Naive thymus-derived CD8-positive, alpha-beta T cell (primary cell): ENCODE measurements at regions not wholly inside any gene's neighbourhood (a gene's known extent, or its start where the extent isn't known, plus 50 kb on each side); places are given as distances from the start of the nearest gene placed in this dataset.

Experiments
- ATAC-seq, 2 donors: fragments of 150-1000 bp; cut with Tn5 transposase in 1 of 2; sonication (Bioruptor Pico), chemical (Tn5 transposase) in 1 of 2; 1 replicate in 1 of 2; 2 replicates in 1 of 2; pipeline ENCODE4 v1.10.0; 2021; ENCODE audit warnings: mild to moderate bottlenecking in 2 of 2, moderate library complexity in 2 of 2
- POLR2A ChIA-PET: fragments of 350-600 bp; sonication (Branson Sonifier 250); formaldehyde crosslinking; loops from one replicate; lab custom pipeline; 2021; ENCODE audit warnings: antibody characterized with exemption; lab: Charles Lee
- DNase-seq, 10 donors: peaks; one replicate each; pipeline versions ENCODE4 v3.0.0 to v3.0.0-alpha.2; 2020 to 2022
- H3K27ac Mint-ChIP-seq, 10 donors: one replicate each; pipeline ENCODE4 v1.8.0; 2020 to 2022; ENCODE audit warnings: mild to moderate bottlenecking in 10 of 10, mixed read lengths in 10 of 10, moderate library complexity in 4 of 10, inconsistent platforms in 1 of 10
- H3K27me3 Mint-ChIP-seq, 5 donors: one replicate each; pipeline ENCODE4 v1.8.0; 2021 to 2022; ENCODE audit warnings: mixed read lengths in 5 of 5
- H3K36me3 Mint-ChIP-seq, 3 donors: one replicate each; pipeline ENCODE4 v1.8.0; 2020 to 2022; ENCODE audit warnings: mixed read lengths in 3 of 3, mild to moderate bottlenecking in 2 of 3, inconsistent platforms in 1 of 3
- H3K4me1 Mint-ChIP-seq, 4 donors: one replicate each; pipeline ENCODE4 v1.8.0; 2021 to 2022; ENCODE audit warnings: mixed read lengths in 4 of 4
- H3K4me3 Mint-ChIP-seq, 10 donors: one replicate each; pipeline ENCODE4 v1.8.0; 2020 to 2022; ENCODE audit warnings: mild to moderate bottlenecking in 10 of 10, mixed read lengths in 10 of 10, moderate library complexity in 6 of 10, inconsistent platforms in 1 of 10
- H3K9me3 Mint-ChIP-seq, 9 donors: one replicate each; pipeline ENCODE4 v1.8.0; 2020 to 2022; ENCODE audit warnings: mixed read lengths in 9 of 9, mild to moderate bottlenecking in 3 of 9, inconsistent platforms in 1 of 9, moderate library complexity in 1 of 9

GRCh38 chr17:34823023-34823422 lies 138.2 kb downstream of the CCT6B start:
- Mint-ChIP-seq H3K36me3 (no peaks in the 10 kb centered on the region), H3K9me3 (no peaks in the 10 kb centered on the region), H3K27me3 (peaks cover 4 to 14% (median 8%) of the 10 kb centered on the region in 5 donors), H3K4me3 (no peak overlapping the region), H3K4me1 (peaks cover 0 to 9% (median 0%) of the 10 kb centered on the region in 4 donors), H3K27ac (no peak overlapping the region)
- DNase-seq (no peak), ATAC-seq (no peak)
- POLR2A ChIA-PET: no interaction called here

GRCh38 chr17:34822007-34822739 lies 139.1 kb downstream of the CCT6B start:
- POLR2A ChIA-PET: no interaction called here
- H3K4me1 Mint-ChIP-seq: peaks cover 0 to 9% (median 0%) of the 10 kb centered on the region in 4 donors
- H3K4me3 Mint-ChIP-seq: no peak overlapping the region
- H3K9me3 Mint-ChIP-seq: no peaks in the 10 kb centered on the region
- H3K27ac Mint-ChIP-seq: no peak overlapping the region
- H3K27me3 Mint-ChIP-seq: peaks cover 3 to 14% (median 8%) of the 10 kb centered on the region in 5 donors
- ATAC-seq: no peak
- H3K36me3 Mint-ChIP-seq: no peaks in the 10 kb centered on the region
- DNase-seq: no peak

- no peak overlapping the region for H3K4me3 Mint-ChIP-seq
These were observed 140.3 kb downstream of the CCT6B start for GRCh38 chr17:34820922-34821321.

GRCh38 chr17:34820248-34820801 lies 140.9 kb downstream of the CCT6B start:
- Mint-ChIP-seq H3K36me3 (no peaks in the 10 kb centered on the region), H3K4me3 (no peak overlapping the region), H3K4me1 (peaks cover 0 to 9% (median 0%) of the 10 kb centered on the region in 4 donors), H3K9me3 (no peaks in the 10 kb centered on the region), H3K27me3 (peaks cover 4 to 14% (median 8%) of the 10 kb centered on the region in 5 donors), H3K27ac (peak overlapping the region in 2 of 10 donors; percentile 59 to 66)
- POLR2A ChIA-PET: no interaction called here
- no peak for ATAC-seq
- DNase-seq: no peak

More at GRCh38 chr17:34820922-34821321, 140.3 kb downstream of the CCT6B start:
- peaks cover 0 to 14% (median 8%) of the 10 kb centered on the region in 5 donors for H3K27me3 Mint-ChIP-seq
- no peaks in the 10 kb centered on the region for H3K36me3 Mint-ChIP-seq
- no peaks in the 10 kb centered on the region for H3K9me3 Mint-ChIP-seq
- DNase-seq (no peak), ATAC-seq (no peak)
- H3K27ac Mint-ChIP-seq: peak overlapping the region in 2 of 10 donors; percentile 30 to 59
- peaks cover 0 to 9% (median 0%) of the 10 kb centered on the region in 4 donors for H3K4me1 Mint-ChIP-seq
- POLR2A ChIA-PET: no interaction called here

- no peak for DNase-seq
- POLR2A ChIA-PET: no interaction called here
- Mint-ChIP-seq H3K27me3 (peaks cover 0 to 8% (median 4%) of the 10 kb centered on the region in 5 donors), H3K4me1 (peaks cover 0 to 9% (median 0%) of the 10 kb centered on the region in 4 donors), H3K27ac (peak overlapping the region in 2 of 10 donors; percentile 44 to 85), H3K9me3 (no peaks in the 10 kb centered on the region), H3K4me3 (no peak overlapping the region), H3K36me3 (no peaks in the 10 kb centered on the region)
- no peak for ATAC-seq
These were observed 143.8 kb downstream of the CCT6B start for GRCh38 chr17:34817252-34818035.

GRCh38 chr17:34816848-34817247 lies 144.4 kb downstream of the CCT6B start:
- no peak overlapping the region for H3K4me3 Mint-ChIP-seq
- H3K9me3 Mint-ChIP-seq: no peaks in the 10 kb centered on the region
- peaks cover 0 to 9% (median 0%) of the 10 kb centered on the region in 4 donors for H3K4me1 Mint-ChIP-seq
- peak overlapping the region in 1 of 10 donors; percentile 44 for H3K27ac Mint-ChIP-seq
- H3K36me3 Mint-ChIP-seq: no peaks in the 10 kb centered on the region
- POLR2A ChIA-PET: no interaction called here
- no peak for DNase-seq
- H3K27me3 Mint-ChIP-seq: peaks cover 0 to 8% (median 4%) of the 10 kb centered on the region in 5 donors
- ATAC-seq: no peak

GRCh38 chr17:34813290-34813689 lies 148.0 kb downstream of the CCT6B start:
- DNase-seq: no peak
- no peak for ATAC-seq
- Mint-ChIP-seq H3K9me3 (no peaks in the 10 kb centered on the region), H3K4me3 (no peak overlapping the region), H3K27me3 (peaks cover 0 to 6% (median 5%) of the 10 kb centered on the region in 5 donors), H3K27ac (no peak overlapping the region), H3K4me1 (no peaks in the 10 kb centered on the region), H3K36me3 (no peaks in the 10 kb centered on the region)
- POLR2A ChIA-PET: no interaction called here

GRCh38 chr17:34811561-34811960 lies 149.7 kb downstream of the CCT6B start:
- no peak overlapping the region for H3K4me3 Mint-ChIP-seq
- DNase-seq: no peak
- H3K27ac Mint-ChIP-seq: no peak overlapping the region
- ATAC-seq: no peak
- POLR2A ChIA-PET: no interaction called here
- no peaks in the 10 kb centered on the region for H3K9me3 Mint-ChIP-seq
- H3K27me3 Mint-ChIP-seq: peaks cover 0 to 15% (median 10%) of the 10 kb centered on the region in 5 donors
- no peaks in the 10 kb centered on the region for H3K4me1 Mint-ChIP-seq
- H3K36me3 Mint-ChIP-seq: no peaks in the 10 kb centered on the region

- no peak for DNase-seq
- ATAC-seq: no peak
- POLR2A ChIA-PET: no interaction called here
- H3K4me1 Mint-ChIP-seq: no peaks in the 10 kb centered on the region
- H3K9me3 Mint-ChIP-seq: peaks cover 0 to 11% (median 0%) of the 10 kb centered on the region in 9 donors
- no peaks in the 10 kb centered on the region for H3K36me3 Mint-ChIP-seq
- H3K27me3 Mint-ChIP-seq: peaks cover 7 to 35% (median 14%) of the 10 kb centered on the region in 5 donors
- no peak overlapping the region for H3K27ac Mint-ChIP-seq
- no peak overlapping the region for H3K4me3 Mint-ChIP-seq
These were observed 160.6 kb downstream of the CCT6B start for GRCh38 chr17:34800661-34801060.

GRCh38 chr17:34799751-34800150 lies 161.5 kb downstream of the CCT6B start:
- no peaks in the 10 kb centered on the region for H3K4me1 Mint-ChIP-seq
- no peak for DNase-seq
- POLR2A ChIA-PET: no interaction called here
- H3K27me3 Mint-ChIP-seq: peaks cover 7 to 35% (median 14%) of the 10 kb centered on the region in 5 donors
- H3K4me3 Mint-ChIP-seq: no peak overlapping the region
- ATAC-seq: no peak
- H3K9me3 Mint-ChIP-seq: peaks cover 0 to 11% (median 0%) of the 10 kb centered on the region in 9 donors
- no peaks in the 10 kb centered on the region for H3K36me3 Mint-ChIP-seq
- no peak overlapping the region for H3K27ac Mint-ChIP-seq

GRCh38 chr17:34798581-34798980 lies 162.7 kb downstream of the CCT6B start:
- Mint-ChIP-seq H3K27ac (no peak overlapping the region), H3K4me3 (no peak overlapping the region), H3K4me1 (no peaks in the 10 kb centered on the region), H3K9me3 (peaks cover 0 to 11% (median 0%) of the 10 kb centered on the region in 9 donors), H3K36me3 (no peaks in the 10 kb centered on the region), H3K27me3 (peaks cover 7 to 35% (median 14%) of the 10 kb centered on the region in 5 donors)
- DNase-seq (no peak), ATAC-seq (no peak)
- POLR2A ChIA-PET: no interaction called here

GRCh38 chr17:34797720-34798119 lies 163.5 kb downstream of the CCT6B start:
- H3K4me3 Mint-ChIP-seq: no peak overlapping the region
- POLR2A ChIA-PET: no interaction called here
- ATAC-seq: no peak
- H3K36me3 Mint-ChIP-seq: no peaks in the 10 kb centered on the region
- H3K9me3 Mint-ChIP-seq: peaks cover 0 to 11% (median 0%) of the 10 kb centered on the region in 9 donors
- DNase-seq: peak in 3 of 10 donors; percentile 8 to 11 (median 10)
- no peaks in the 10 kb centered on the region for H3K4me1 Mint-ChIP-seq
- no peak overlapping the region for H3K27ac Mint-ChIP-seq
- peaks cover 11 to 44% (median 12%) of the 10 kb centered on the region in 5 donors for H3K27me3 Mint-ChIP-seq
